Kidney glomerular epithelial cell (primary cell): ENCODE measurements at regions not wholly inside any gene's neighbourhood (a gene's known extent, or its start where the extent isn't known, plus 50 kb on each side); places are given as distances from the start of the nearest gene placed in this dataset.

Source experiments
- DNase-seq: peaks from one replicate; lab custom pipeline; 2025; lab: John Stamatoyannopoulos, UW

DNA sequence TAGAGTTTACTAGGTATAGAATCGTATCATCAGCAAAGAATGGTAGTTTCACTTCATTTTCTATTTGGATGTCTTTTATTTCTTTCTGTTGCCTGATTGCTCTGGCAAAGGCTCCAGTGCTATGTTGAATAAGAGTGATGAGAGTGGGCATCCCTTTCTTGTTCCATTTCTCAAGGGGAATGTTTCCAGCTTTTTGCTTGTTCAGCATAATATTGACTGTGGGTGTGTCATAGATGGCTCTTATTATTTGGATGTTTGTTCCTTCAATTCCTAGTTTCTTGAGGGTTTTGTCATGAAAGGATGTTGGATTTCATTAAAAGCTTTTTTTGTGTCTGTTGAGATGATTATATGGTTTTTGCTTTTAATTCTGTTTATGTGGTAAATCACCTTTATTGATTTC is 1114.5 kb downstream of the RAPGEF2 start:
- no peak for DNase-seq

DNA sequence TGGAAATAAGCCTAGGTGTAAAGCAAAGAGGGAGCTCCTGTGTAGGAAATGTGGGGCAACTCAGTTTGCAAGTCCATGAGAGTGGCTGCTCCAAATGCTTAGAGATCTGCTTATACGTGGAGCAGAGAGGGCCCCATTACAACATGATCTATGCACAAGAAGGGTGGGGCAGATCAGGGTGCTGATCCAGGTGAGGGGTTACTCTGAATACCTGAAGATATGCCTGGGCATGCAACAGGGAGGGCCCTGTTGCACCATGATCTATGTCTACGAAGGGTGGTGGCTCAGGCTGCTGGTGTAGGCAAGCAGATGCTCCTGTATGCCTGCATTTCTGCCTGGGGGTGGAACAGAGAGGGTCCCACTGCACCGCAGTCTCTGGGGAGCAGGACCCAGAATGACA is 1121.2 kb downstream of the RAPGEF2 start:
- no peak for DNase-seq

- DNase-seq = no peak
Measured at GRCh38 chr4:160233141-160233540, 1130.3 kb downstream of the RAPGEF2 start.

DNA sequence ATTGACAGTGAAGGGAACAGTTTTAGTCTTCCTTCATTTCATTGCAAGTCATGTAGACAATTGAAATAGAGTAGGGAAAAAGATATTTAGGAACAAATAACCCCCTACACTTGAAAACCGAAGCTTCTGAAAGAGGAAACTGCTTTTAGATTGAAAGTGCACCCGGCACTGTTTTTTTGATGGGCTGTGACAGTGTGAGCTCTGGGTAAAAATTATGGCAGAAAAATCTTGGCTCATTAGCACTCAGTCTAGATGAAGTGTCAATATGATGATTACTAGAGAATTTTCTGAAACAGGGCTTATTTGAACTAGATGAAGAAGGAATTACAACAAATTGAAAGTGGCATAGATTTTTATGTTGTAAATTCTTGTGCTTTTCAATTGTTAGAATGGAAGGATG is 1132.4 kb downstream of the RAPGEF2 start:
- no peak for DNase-seq

DNA sequence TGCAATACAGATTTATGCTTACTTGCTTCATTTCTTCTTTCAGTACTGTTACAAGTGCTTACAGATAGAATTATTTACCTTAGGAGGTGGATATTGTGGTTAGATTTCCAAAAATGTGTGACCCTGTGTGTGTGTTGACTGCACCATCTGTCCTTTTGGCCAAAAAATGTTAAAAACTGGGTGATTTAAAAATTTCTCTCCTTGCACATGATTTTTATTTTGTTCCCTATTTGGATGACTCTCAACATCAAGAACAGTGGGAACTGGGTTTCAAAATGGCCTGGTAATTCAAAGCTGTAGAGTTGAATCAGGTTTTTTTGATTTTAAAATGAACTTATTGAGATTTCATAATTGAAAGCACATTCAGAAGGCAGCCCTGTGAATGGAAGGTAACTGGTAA is 1132.9 kb downstream of the RAPGEF2 start:
- DNase-seq = no peak

- no peak for DNase-seq
Measured at GRCh38 chr4:160238790-160239189, 1135.9 kb downstream of the RAPGEF2 start.

DNA sequence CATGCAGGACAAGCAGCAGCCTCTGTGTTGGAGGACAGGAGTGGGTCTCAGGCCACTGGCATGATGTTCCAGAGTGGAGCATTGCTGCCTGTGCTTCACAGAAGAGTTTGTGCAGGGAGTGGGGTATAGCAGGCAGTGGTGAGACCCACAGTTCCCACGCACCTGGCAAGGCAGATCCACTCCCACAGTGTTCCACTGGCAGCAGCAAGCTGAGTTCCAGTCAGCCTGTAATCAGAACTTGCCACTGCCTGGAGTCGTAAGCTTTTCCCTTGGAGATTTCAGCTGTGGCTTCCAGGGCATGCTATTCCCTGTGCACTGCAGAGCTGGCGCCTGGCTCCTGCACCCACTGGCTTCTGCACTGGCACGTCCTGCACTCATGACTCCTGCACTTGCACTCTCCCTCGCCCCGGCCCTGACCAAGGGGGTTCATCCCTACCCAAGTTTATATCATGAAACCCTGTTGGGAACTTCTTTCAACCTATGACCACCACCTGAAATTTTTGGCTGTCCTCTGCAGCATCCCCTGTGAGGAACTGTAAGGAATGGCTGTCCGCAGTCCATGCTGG is 1144.3 kb downstream of the RAPGEF2 start:
- DNase-seq = no peak

GRCh38 chr4:160251522-160252170 is 1148.8 kb downstream of the RAPGEF2 start:
- DNase-seq = no peak

DNA sequence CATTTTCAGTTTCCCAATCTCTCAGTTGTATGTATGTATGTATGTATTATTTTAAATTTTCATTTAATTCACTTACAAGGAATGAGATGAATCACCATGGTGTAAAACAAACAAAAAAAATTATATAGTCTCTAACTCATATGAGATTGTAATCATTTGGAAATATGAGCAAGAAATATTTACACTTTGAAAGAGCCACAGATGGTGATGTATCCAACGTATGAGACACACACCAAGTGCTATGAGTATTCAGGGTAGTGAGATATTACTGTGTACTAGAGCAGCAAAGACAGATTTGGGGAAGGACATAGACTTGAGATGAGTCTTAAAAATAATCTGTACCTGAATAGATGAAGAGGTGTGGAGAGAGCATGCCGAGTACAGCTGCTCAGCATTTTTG is 1154.4 kb downstream of the RAPGEF2 start:
- no peak for DNase-seq

DNA sequence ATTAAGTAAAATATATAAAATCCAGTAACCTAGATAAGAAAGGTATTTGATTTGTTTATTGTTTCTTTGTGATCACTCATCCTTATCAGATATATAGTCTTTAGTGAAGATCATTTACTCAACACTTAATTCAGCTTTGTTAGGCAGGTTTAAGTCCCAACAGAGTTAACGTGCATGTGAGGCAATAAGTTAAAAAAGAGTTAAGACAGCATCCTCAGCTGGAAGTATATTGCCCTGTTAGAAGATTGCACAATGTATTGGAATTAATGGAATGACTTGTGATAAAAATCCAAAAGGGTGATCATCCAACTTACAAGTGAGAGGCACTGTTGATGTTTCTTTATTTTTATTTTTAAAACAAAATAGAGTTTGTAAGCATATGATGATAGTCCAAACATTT is 1162.1 kb downstream of the RAPGEF2 start:
- no peak for DNase-seq

DNA sequence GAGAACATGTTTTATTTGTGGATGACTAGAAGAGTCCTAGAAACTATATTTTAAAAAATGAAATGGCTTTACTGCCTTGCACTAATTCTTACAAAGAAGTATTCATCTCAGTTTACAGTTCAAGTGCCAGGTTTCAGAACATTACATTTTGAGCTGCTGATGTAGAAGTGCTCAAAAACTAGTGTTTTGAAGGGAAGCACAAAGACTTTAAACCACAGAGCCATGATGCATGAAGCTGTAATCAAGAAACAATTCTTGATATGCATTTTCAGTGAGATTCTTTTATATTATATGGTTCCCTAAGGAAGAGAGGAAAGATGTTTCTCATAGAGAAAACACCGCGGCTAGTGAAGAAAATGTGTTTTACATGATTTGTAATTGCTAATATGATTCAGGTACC is 1163.0 kb downstream of the RAPGEF2 start:
- no peak for DNase-seq

GRCh38 chr4:160276785-160277325 is 1174.0 kb downstream of the RAPGEF2 start:
- no peak for DNase-seq

DNA sequence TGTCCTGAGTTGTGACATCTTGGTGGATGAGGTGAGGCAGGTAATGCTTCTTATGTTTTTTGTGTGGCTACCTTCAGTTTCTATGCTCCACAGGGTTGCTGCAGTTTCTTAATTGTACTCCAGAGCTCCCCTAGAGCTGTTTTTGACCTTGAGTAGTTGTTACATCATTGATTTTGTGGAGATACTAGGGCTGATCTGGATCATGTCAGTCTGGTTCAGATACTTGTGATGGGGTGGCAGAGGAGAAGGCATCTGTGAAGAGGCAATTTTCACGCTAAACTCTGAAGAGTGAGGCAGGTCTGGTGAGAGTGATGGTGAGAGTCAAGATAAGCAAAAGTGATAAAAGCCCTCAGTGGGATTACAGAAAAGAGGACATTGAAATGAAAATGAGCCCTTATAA is 1180.2 kb downstream of the RAPGEF2 start:
- no peak for DNase-seq

GRCh38 chr4:160284516-160284915 is 1181.6 kb downstream of the RAPGEF2 start:
- DNase-seq = no peak

GRCh38 chr4:160286051-160286450 is 1183.2 kb downstream of the RAPGEF2 start:
- DNase-seq = no peak

DNA sequence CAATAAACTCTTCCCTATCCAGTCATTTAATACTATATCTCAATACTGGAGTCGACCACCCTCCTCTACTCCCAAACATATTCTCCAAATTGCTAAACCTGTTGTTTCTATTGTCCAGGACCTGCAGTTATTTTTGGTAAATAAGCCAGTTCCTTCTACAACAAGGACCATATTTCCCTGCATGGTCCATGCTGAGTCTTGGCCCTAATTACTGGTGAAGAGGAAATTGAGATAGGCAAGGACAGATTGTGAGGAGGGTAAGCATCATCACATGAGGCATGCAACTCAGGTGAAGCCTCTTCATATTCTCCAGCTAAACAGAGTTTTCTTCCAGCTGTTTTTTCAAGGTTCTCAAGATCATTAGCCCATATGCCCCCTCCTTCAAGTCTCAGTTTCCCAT is 1193.6 kb downstream of the RAPGEF2 start:
- no peak for DNase-seq

DNA sequence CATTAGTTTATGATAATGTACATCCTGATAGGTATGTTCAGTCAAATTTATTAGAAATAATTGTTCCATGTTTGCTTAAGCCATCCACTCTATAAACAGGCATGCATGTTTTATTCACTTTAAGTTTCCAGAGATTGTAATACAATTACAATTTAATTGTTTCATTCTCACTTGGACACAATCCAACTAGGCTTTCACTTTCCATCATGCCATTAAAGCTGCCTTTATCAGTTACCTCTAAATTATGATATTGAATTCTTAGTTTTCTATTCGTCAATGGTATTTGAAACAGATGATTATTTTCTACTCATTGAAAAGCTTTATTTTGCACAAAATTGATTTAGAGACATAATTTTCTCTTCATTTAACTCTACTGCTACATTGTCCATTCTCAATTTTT is 1196.3 kb downstream of the RAPGEF2 start:
- DNase-seq = no peak

- no peak for DNase-seq
Measured at GRCh38 chr4:160299608-160300007, 1196.7 kb downstream of the RAPGEF2 start.

GRCh38 chr4:160316036-160316435 is 1213.2 kb downstream of the RAPGEF2 start:
- DNase-seq = no peak

- no peak for DNase-seq
Measured at GRCh38 chr4:160318567-160319220, 1215.8 kb downstream of the RAPGEF2 start.

GRCh38 chr4:160319221-160319867 is 1216.5 kb downstream of the RAPGEF2 start:
- no peak for DNase-seq

GRCh38 chr4:160319868-160320260 is 1217.0 kb downstream of the RAPGEF2 start:
- DNase-seq = no peak

- DNase-seq = no peak
Measured at GRCh38 chr4:160326110-160326509, 1223.2 kb downstream of the RAPGEF2 start.
